ENCODE measurements at regions not wholly inside any gene's neighbourhood (a gene's known extent, or its start where the extent isn't known, plus 50 kb on each side); places are given as distances from the start of the nearest gene placed in this dataset.

DNA sequence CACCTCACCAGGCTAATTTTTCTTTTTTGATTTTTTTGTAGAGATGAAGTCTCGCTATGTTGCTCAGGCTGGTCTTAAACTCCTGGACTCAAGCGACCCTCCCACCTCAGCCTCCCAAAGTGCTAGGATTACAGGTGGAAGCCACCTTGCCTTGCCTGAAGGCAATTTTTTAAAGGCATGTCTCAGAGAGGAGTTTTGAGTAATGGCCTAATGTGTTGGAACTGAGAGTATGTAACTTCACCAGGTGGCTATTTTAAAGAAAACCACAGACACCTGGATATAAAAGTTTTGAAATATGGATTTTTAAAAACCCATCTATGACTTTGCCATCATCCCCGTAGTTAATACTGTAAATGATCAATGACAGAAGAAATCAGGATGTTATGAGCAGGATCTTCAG, 119.8 kb upstream of the ATP8B1 start:
- TF ChIP-seq EZH2 (optimal IDR thresholded peaks at IDR 0.05; ENCODE audit: low read depth, low read length) (no peak), EZH2phosphoT487 (IDR thresholded peaks at IDR 0.05; ENCODE audit: low read length) (no peak)
- TF ChIP-seq, protein P1, sequence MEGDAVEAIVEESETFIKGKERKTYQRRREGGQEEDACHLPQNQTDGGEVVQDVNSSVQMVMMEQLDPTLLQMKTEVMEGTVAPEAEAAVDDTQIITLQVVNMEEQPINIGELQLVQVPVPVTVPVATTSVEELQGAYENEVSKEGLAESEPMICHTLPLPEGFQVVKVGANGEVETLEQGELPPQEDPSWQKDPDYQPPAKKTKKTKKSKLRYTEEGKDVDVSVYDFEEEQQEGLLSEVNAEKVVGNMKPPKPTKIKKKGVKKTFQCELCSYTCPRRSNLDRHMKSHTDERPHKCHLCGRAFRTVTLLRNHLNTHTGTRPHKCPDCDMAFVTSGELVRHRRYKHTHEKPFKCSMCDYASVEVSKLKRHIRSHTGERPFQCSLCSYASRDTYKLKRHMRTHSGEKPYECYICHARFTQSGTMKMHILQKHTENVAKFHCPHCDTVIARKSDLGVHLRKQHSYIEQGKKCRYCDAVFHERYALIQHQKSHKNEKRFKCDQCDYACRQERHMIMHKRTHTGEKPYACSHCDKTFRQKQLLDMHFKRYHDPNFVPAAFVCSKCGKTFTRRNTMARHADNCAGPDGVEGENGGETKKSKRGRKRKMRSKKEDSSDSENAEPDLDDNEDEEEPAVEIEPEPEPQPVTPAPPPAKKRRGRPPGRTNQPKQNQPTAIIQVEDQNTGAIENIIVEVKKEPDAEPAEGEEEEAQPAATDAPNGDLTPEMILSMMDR (IDR thresholded peaks at IDR 0.05; ENCODE audit: low read length): no peak
